ENCODE measurements at regions not wholly inside any gene's neighbourhood (a gene's known extent, or its start where the extent isn't known, plus 50 kb on each side); places are given as distances from the start of the nearest gene placed in this dataset.

- no peaks in the 10 kb centered on the region for H3K4me1 ChIP-seq (replicated peaks in 1 of 4; ENCODE audit: control insufficient read depth in 3 of 4, insufficient read depth in 4 of 4, low read length in 3 of 4)
- POLR2A ChIA-PET (ENCODE audit: partially characterized antibody), result interaction anchor here (1.6 kb wide), 1 partner anchor 21 kb away, joined by 3 read pairs; no protein-coding TSS in a partner anchor
- WGBS, 2 experiments (ENCODE audit: extremely low coverage in 1 of 2, insufficient coverage in 1 of 2, insufficient read length in 1 of 2, insufficient replicate concordance in 2 of 2, low coverage in 1 of 2, low lambda C conversion rate in 2 of 2, missing lambda C conversion rate in 1 of 2), result 80% methylated on average over 3 of the region's 3 CpGs; no CpG with 5 or more reads in 1 of the 2 experiments
Observed at GRCh38 chr1:21366288-21366687, 73.6 kb upstream of the NBPF3 start.

More at GRCh38 chr1:21366288-21366687, 73.6 kb upstream of the NBPF3 start:
- Histone ChIP-seq H3K36me3 (ENCODE audit: control insufficient read depth in 2 of 4, insufficient read depth in 4 of 4, low read length in 3 of 4) (no peaks in the 10 kb centered on the region), H2BK15ac (ENCODE audit: low read length) (no peak overlapping the region), H3K14ac (ENCODE audit: insufficient read length) (no peak overlapping the region), H2AK5ac (ENCODE audit: low read depth, low read length) (no peak overlapping the region), H3K56ac (replicated peaks; ENCODE audit: insufficient read length, low read depth, low read length) (no peak overlapping the region), H2BK12ac (ENCODE audit: low read depth, low read length) (no peak overlapping the region), H2BK120ac (replicated peaks; ENCODE audit: low read depth, low read length) (no peak overlapping the region), H2BK5ac (ENCODE audit: low read depth, low read length) (no peak overlapping the region), H3K4me3 (ENCODE audit: extremely low read depth in 1 of 4, insufficient read depth in 2 of 4, low read depth in 3 of 4, low read length in 4 of 4) (no peak overlapping the region), H3K23me2 (ENCODE audit: low read depth, low read length) (0 out of 2 replicates have a peak, but pooled peaks cover 1% of the 10 kb centered on the region), H2BK20ac (ENCODE audit: low read length) (no peak overlapping the region), H3K9ac (replicated peaks in 1 of 4; ENCODE audit: extremely low read depth in 1 of 4, low read depth in 3 of 4, low read length in 3 of 4) (no peak overlapping the region), H4K20me1 (replicated peaks in 1 of 2; ENCODE audit: control insufficient read depth in 1 of 2, insufficient read depth in 2 of 2, low read length in 2 of 2) (no peaks in the 10 kb centered on the region), H3K4me2 (ENCODE audit: insufficient read depth in 1 of 2, low read depth in 2 of 2, low read length in 2 of 2) (no peak overlapping the region), H3K79me2 (ENCODE audit: control insufficient read depth in 1 of 2, insufficient read depth in 2 of 2, low read length in 2 of 2) (no peaks in the 10 kb centered on the region), H4K5ac (ENCODE audit: insufficient read length, low read depth, low read length) (no peak overlapping the region), H3K27ac (ENCODE audit: low read depth, low read length) (no peak overlapping the region), H4K91ac (replicated peaks; ENCODE audit: insufficient read length, low read length) (no peak overlapping the region), H3K18ac (ENCODE audit: extremely low read depth, low read length) (no peak overlapping the region), H2AFZ (ENCODE audit: low read length) (no peak overlapping the region), H3K79me1 (ENCODE audit: low read depth, low read length) (no peaks in the 10 kb centered on the region), H3K23ac (ENCODE audit: insufficient read length) (no peak overlapping the region), H3K9me3 (ENCODE audit: insufficient read depth in 2 of 2, low read depth in 1 of 2, low read length in 1 of 2) (no peaks in the 10 kb centered on the region), H3K27me3 (replicated peaks in 1 of 4; ENCODE audit: control insufficient read depth in 3 of 4, extremely low read depth in 1 of 4, insufficient read depth in 3 of 4, low read length in 3 of 4) (no peaks in the 10 kb centered on the region), H3K4ac (replicated peaks; ENCODE audit: insufficient read length, low read depth, low read length) (no peak overlapping the region), H4K8ac (ENCODE audit: extremely low read depth, insufficient read depth, low read length) (no peak overlapping the region)
- DNase-seq (ENCODE audit: low read depth in 1 of 2, low spot score in 2 of 2), result no peak
- CTCF ChIA-PET (ENCODE audit: partially characterized antibody), result interaction anchor here (0.6 to 11.4 kb wide), 11 partner anchors 13 to 226 kb away, joined by 3 to 374 read pairs (median 123); no protein-coding TSS in a partner anchor
- TF ChIP-seq MAFK (IDR thresholded peaks at IDR 0.05; ENCODE audit: low read depth, low read length) (no peak), HDAC2 (IDR thresholded peaks at IDR 0.05; ENCODE audit: borderline replicate concordance in 1 of 2, low read depth in 2 of 2, low read length in 2 of 2) (no peak), TAF1 (IDR thresholded peaks at IDR 0.05; ENCODE audit: low read depth, low read length) (no peak), SP1 (IDR thresholded peaks at IDR 0.05; ENCODE audit: low read depth, low read length) (no peak), ATF2 (IDR thresholded peaks at IDR 0.05; ENCODE audit: low read length) (no peak), MAX (IDR thresholded peaks at IDR 0.05) (no peak), SUZ12 (IDR thresholded peaks at IDR 0.05; ENCODE audit: low read length) (no peak), JUN (IDR thresholded peaks at IDR 0.05; ENCODE audit: low read depth, low read length) (no peak), YY1 (IDR thresholded peaks at IDR 0.05; ENCODE audit: low read depth, low read length) (no peak), SP4 (IDR thresholded peaks at IDR 0.05; ENCODE audit: low read length) (no peak), KDM5A (IDR thresholded peaks at IDR 0.05; ENCODE audit: low read length) (no peak), KDM1A (IDR thresholded peaks at IDR 0.05; ENCODE audit: borderline replicate concordance, low read length) (no peak), SP2 (IDR thresholded peaks at IDR 0.05; ENCODE audit: low read length) (no peak)
- no peak for FAIRE-seq

Data from H1 (cell line).